A549 (cell line): ENCODE measurements at regions not wholly inside any gene's neighbourhood (a gene's known extent, or its start where the extent isn't known, plus 50 kb on each side); places are given as distances from the start of the nearest gene placed in this dataset.

Experiments
- ATAC-seq, 2 experiments: fragments of 200-7000 bp in 1 of 2; fragments of >200 bp in 1 of 2; cut with Nextera tagmentation in 1 of 2; cut with Tn5 transposase in 1 of 2; 3 replicates each; pipeline versions ENCODE4 v1.8.0 to v1.9.1; 2018 to 2020; ENCODE audit warnings: mild to moderate bottlenecking in 1 of 2, moderate library complexity in 1 of 2
- CTCF ChIA-PET: fragments of 300-600 bp; sonication (Branson Sonifier 250); formaldehyde crosslinking; extraction: SDS; loops from one replicate; lab custom pipeline; 2021; ENCODE audit warnings: antibody characterized with exemption, inconsistent platforms; lab: Yijun Ruan, JAX
- POLR2A ChIA-PET: fragments of 350-600 bp; formaldehyde crosslinking; extraction: SDS; loops from one replicate; lab custom pipeline; 2021; ENCODE audit warnings: antibody characterized with exemption, inconsistent platforms; lab: Yijun Ruan, JAX
- DNase-seq, 2 experiments: peaks; one replicate each; pipeline versions ENCODE4 v3.0.0 to v3.0.0-alpha.2; 2011 to 2016; ENCODE audit warnings: low read depth in 1 of 2, low spot score in 1 of 2
- FAIRE-seq: peaks from 2 replicates; lab custom pipeline; 2011; peaks lifted over from hg19 to GRCh38; lab: Jason Lieb, UNC
- H3K27ac ChIP-seq, 2 experiments: fragments of >200 bp; sonication (Bioruptor Twin); formaldehyde crosslinking; 3 replicates each; pipeline ENCODE4 v1.5.1; 2016 to 2017
- H3K4me1 ChIP-seq: fragments of >200 bp; sonication (Bioruptor Twin); formaldehyde crosslinking; 3 replicates; pipeline ENCODE4 v1.6.1; 2016
- H3K4me2 ChIP-seq: fragments of >200 bp; sonication (Bioruptor Twin); formaldehyde crosslinking; 3 replicates; pipeline ENCODE4 v1.6.1; 2016
- H3K4me3 ChIP-seq: fragments of >200 bp; sonication (Bioruptor Twin); formaldehyde crosslinking; 3 replicates; pipeline ENCODE4 v1.5.1; 2016
- H3K9me3 ChIP-seq: fragments of >200 bp; sonication (Bioruptor Twin); formaldehyde crosslinking; 3 replicates; pipeline ENCODE4 v1.6.1; 2016
- BHLHE40 ChIP-seq: IDR thresholded peaks from 2 replicates; pipeline ENCODE4 v1.6.1; 2012; ENCODE audit warnings: low read depth, low read length, inconsistent platforms
- CEBPB ChIP-seq, 2 experiments: fragments of >200 bp in 1 of 2; sonication (Bioruptor Twin) in 1 of 2; formaldehyde crosslinking in 1 of 2; IDR thresholded peaks; 2 replicates each; pipeline ENCODE4 v1.6.1; 2012 to 2016
- FOSB ChIP-seq: fragments of 250-450 bp; sonication (Bioruptor Pico); IDR thresholded peaks from 2 replicates; pipeline ENCODE4 v1.5.0; 2020; ENCODE audit warnings: mild to moderate bottlenecking, moderate library complexity
- FOSL2 ChIP-seq, 2 experiments: fragments of 450-650 bp in 1 of 2; fragments of >200 bp in 1 of 2; sonication (Bioruptor Twin) in 1 of 2; formaldehyde crosslinking; IDR thresholded peaks; 2 replicates each; pipeline versions ENCODE4 v1.5.0 to v1.6.1; 2016 to 2020; ENCODE audit warnings: mild to moderate bottlenecking in 1 of 2, moderate library complexity in 1 of 2
- HDAC2 ChIP-seq: fragments of 200-600 bp; sonication (generic); IDR thresholded peaks from 2 replicates; pipeline ENCODE4 v1.6.1; 2016
- KDM1A ChIP-seq: fragments of 200-600 bp; sonication (generic); IDR thresholded peaks from 2 replicates; pipeline ENCODE4 v1.6.1; 2016; ENCODE audit warnings: low read depth, mild to moderate bottlenecking
- MAFK ChIP-seq: fragments of 450-650 bp; IDR thresholded peaks from 2 replicates; pipeline ENCODE4 v1.6.1; 2014; ENCODE audit not compliant: partially characterized antibody
- NPAS2 ChIP-seq: fragments of 250-450 bp; sonication (Bioruptor Pico); IDR thresholded peaks from 2 replicates; pipeline ENCODE4 v1.8.0; 2022; ENCODE audit warnings: mild to moderate bottlenecking, moderate library complexity, borderline replicate concordance
- NR3C1 ChIP-seq: fragments of >200 bp; sonication (Bioruptor Twin); formaldehyde crosslinking; IDR thresholded peaks from 3 replicates; pipeline ENCODE4 v1.6.1; 2017
- PHF8 ChIP-seq: fragments of 200-600 bp; sonication (generic); IDR thresholded peaks from 2 replicates; pipeline ENCODE4 v1.6.1; 2016; ENCODE audit warnings: low read depth, mild to moderate bottlenecking, antibody characterized with exemption, moderate library complexity, borderline replicate concordance
- RARB ChIP-seq: fragments of 250-450 bp; sonication (Bioruptor Pico); IDR thresholded peaks from 2 replicates; pipeline ENCODE4 v1.8.0; 2021; ENCODE audit warnings: mild to moderate bottlenecking, moderate library complexity
- RNF2 ChIP-seq: fragments of 200-600 bp; sonication (generic); IDR thresholded peaks from 2 replicates; pipeline ENCODE4 v1.6.1; 2016; ENCODE audit warnings: low read depth, mild to moderate bottlenecking, antibody characterized with exemption, moderate library complexity, borderline replicate concordance
- SMC3 ChIP-seq: fragments of >200 bp; sonication (Bioruptor Twin); formaldehyde crosslinking; IDR thresholded peaks from 3 replicates; pipeline ENCODE4 v1.6.1; 2018; ENCODE audit warnings: inconsistent platforms
- SREBF2 ChIP-seq: fragments of 450-650 bp; IDR thresholded peaks from 2 replicates; pipeline ENCODE4 v1.6.1; 2014; ENCODE audit warnings: mild to moderate bottlenecking, moderate library complexity
- TP53 ChIP-seq: fragments of 250-450 bp; sonication (Bioruptor Pico); IDR thresholded peaks from 2 replicates; pipeline ENCODE4 v1.5.0; 2021; ENCODE audit warnings: mild to moderate bottlenecking, moderate library complexity
- ZC3H11A ChIP-seq: fragments of 450-650 bp; IDR thresholded peaks from 2 replicates; pipeline ENCODE4 v1.6.1; 2014; ENCODE audit warnings: antibody characterized with exemption, mild to moderate bottlenecking
- WGBS: methylation state at CpG from one replicate; pipeline ENCODE4 v1.1.6; 2017; ENCODE audit errors: missing lambda C conversion rate; 5-methylcytosine and 5-hydroxymethylcytosine counted together
- TF ChIP-seq, protein P1 (sequence below): fragments of 250-450 bp; sonication (Bioruptor Pico); IDR thresholded peaks from 2 replicates; pipeline ENCODE4 v1.5.0; 2020; ENCODE audit warnings: low read depth, mild to moderate bottlenecking, moderate library complexity
- TF ChIP-seq, protein P2 (sequence below): IDR thresholded peaks from 2 replicates; pipeline ENCODE4 v1.6.1; 2012; ENCODE audit warnings: low read depth, borderline replicate concordance
- TF ChIP-seq, protein P3 (sequence below): fragments of 450-650 bp; IDR thresholded peaks from 2 replicates; pipeline ENCODE4 v1.6.1; 2014; ENCODE audit warnings: antibody characterized with exemption
- TF ChIP-seq, protein P4 (sequence below): fragments of >200 bp; sonication (Bioruptor Twin); formaldehyde crosslinking; IDR thresholded peaks from 3 replicates; pipeline ENCODE4 v1.6.1; 2016
- TF ChIP-seq, protein P5 (sequence below): fragments of 200-600 bp; sonication (generic); IDR thresholded peaks from 2 replicates; pipeline ENCODE4 v1.6.1; 2016; ENCODE audit warnings: antibody characterized with exemption, mild to moderate bottlenecking, moderate library complexity

DNA sequence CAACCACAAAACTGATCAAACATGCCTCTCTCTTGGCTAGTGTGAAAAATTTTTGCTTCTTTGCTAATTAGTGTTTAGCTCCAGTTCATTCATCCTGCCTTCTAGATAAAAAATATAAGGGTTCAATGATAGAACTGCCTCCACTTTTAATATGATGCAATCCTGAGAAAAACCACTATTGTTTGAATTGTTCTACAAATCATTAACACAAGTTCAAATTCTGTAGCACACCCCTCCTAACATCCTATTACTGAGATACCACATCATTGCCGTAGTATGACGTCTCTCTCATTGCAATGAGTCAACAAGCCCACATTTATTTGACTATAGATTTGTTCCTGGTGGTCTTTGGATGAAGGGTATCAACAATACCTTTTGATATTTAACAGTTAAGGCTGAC, 365.8 kb upstream of the OPRM1 start:
- POLR2A ChIA-PET, result no interaction called here
- WGBS, result 0% methylated on average over 2 of the region's 2 CpGs
- Histone ChIP-seq H3K4me2 (peak overlapping the region; percentile 20; the same call in 2 of the 3 replicates), H3K4me1 (no peaks in the 10 kb centered on the region), H3K27ac (no peak overlapping the region; a peak in 1 of 6 replicates), H3K4me3 (no peak overlapping the region)
- DNase-seq, result peak in 1 of 2 experiments; percentile 10
- no peak for FAIRE-seq
- TF ChIP-seq NPAS2 (CRISPR knock-in tag), result no peak
- no peak for TF ChIP-seq FOSL2 (IDR thresholded peaks at IDR 0.05)
- TF ChIP-seq FOSL2 (CRISPR knock-in tag; IDR thresholded peaks at IDR 0.05), result no peak
- TF ChIP-seq, protein P1, sequence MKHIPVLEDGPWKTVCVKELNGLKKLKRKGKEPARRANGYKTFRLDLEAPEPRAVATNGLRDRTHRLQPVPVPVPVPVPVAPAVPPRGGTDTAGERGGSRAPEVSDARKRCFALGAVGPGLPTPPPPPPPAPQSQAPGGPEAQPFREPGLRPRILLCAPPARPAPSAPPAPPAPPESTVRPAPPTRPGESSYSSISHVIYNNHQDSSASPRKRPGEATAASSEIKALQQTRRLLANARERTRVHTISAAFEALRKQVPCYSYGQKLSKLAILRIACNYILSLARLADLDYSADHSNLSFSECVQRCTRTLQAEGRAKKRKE, result no peak
- TF ChIP-seq MAFK, result no peak
- TF ChIP-seq BHLHE40, result no peak
- TF ChIP-seq, protein P2, sequence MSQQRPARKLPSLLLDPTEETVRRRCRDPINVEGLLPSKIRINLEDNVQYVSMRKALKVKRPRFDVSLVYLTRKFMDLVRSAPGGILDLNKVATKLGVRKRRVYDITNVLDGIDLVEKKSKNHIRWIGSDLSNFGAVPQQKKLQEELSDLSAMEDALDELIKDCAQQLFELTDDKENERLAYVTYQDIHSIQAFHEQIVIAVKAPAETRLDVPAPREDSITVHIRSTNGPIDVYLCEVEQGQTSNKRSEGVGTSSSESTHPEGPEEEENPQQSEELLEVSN, result no peak
- TF ChIP-seq SMC3, result no peak
- TF ChIP-seq TP53 (CRISPR knock-in tag), result no peak
- no peak for TF ChIP-seq ZC3H11A
- TF ChIP-seq, protein P3, sequence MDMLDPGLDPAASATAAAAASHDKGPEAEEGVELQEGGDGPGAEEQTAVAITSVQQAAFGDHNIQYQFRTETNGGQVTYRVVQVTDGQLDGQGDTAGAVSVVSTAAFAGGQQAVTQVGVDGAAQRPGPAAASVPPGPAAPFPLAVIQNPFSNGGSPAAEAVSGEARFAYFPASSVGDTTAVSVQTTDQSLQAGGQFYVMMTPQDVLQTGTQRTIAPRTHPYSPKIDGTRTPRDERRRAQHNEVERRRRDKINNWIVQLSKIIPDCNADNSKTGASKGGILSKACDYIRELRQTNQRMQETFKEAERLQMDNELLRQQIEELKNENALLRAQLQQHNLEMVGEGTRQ, result no peak
- TF ChIP-seq, protein P4, sequence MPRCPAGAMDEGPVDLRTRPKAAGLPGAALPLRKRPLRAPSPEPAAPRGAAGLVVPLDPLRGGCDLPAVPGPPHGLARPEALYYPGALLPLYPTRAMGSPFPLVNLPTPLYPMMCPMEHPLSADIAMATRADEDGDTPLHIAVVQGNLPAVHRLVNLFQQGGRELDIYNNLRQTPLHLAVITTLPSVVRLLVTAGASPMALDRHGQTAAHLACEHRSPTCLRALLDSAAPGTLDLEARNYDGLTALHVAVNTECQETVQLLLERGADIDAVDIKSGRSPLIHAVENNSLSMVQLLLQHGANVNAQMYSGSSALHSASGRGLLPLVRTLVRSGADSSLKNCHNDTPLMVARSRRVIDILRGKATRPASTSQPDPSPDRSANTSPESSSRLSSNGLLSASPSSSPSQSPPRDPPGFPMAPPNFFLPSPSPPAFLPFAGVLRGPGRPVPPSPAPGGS, result no peak
- TF ChIP-seq, protein P5, sequence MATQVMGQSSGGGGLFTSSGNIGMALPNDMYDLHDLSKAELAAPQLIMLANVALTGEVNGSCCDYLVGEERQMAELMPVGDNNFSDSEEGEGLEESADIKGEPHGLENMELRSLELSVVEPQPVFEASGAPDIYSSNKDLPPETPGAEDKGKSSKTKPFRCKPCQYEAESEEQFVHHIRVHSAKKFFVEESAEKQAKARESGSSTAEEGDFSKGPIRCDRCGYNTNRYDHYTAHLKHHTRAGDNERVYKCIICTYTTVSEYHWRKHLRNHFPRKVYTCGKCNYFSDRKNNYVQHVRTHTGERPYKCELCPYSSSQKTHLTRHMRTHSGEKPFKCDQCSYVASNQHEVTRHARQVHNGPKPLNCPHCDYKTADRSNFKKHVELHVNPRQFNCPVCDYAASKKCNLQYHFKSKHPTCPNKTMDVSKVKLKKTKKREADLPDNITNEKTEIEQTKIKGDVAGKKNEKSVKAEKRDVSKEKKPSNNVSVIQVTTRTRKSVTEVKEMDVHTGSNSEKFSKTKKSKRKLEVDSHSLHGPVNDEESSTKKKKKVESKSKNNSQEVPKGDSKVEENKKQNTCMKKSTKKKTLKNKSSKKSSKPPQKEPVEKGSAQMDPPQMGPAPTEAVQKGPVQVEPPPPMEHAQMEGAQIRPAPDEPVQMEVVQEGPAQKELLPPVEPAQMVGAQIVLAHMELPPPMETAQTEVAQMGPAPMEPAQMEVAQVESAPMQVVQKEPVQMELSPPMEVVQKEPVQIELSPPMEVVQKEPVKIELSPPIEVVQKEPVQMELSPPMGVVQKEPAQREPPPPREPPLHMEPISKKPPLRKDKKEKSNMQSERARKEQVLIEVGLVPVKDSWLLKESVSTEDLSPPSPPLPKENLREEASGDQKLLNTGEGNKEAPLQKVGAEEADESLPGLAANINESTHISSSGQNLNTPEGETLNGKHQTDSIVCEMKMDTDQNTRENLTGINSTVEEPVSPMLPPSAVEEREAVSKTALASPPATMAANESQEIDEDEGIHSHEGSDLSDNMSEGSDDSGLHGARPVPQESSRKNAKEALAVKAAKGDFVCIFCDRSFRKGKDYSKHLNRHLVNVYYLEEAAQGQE, result no peak
- TF ChIP-seq, all 56 proteins: peak for 0
- H3K9me3 ChIP-seq, result no peaks in the 10 kb centered on the region
- CTCF ChIA-PET, result no interaction called here
- ATAC-seq, result no peak

DNA sequence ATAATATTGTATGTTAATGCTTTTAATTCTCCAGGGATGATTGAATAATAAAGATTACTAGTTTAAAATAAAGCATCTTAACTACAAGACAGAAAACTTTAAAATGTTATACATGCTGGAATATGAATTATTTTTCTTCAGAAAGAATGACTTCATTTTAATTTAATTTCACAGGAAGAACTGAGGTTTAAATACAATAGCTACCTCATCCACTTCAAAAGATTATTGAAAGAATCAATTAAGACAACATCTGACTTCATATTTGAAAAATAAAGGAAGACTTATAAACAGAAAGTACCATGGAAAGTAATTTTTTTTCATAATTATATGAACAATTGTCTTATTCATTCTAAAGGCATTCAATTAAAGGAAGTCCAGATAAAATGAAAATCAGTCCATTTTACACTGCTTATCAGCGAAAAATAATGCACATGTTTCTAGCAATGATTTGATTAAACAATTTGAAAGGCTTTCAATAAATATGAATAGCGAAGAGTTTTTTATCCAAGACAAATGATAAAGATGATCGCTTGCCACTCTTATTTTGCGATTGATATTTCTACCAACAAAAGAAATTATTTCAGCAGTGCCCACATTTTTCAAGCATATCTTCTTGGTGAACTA, 368.5 kb upstream of the OPRM1 start:
- no peaks in the 10 kb centered on the region for H3K9me3 ChIP-seq
- H3K27ac ChIP-seq, result no peak overlapping the region
- ChIA-PET POLR2A (no interaction called here), CTCF (no interaction called here)
- no peak overlapping the region for H3K4me3 ChIP-seq
- no peak overlapping the region for H3K4me2 ChIP-seq
- no peaks in the 10 kb centered on the region for H3K4me1 ChIP-seq
- ATAC-seq (no peak), DNase-seq (no peak), FAIRE-seq (no peak)
- 55% methylated on average over 4 of the region's 4 CpGs for WGBS
- TF ChIP-seq PHF8, result no peak
- TF ChIP-seq RARB (CRISPR knock-in tag), result no peak
- no peak for TF ChIP-seq RNF2
- no peak for TF ChIP-seq SMC3
- TF ChIP-seq, protein P4, result no peak
- no peak for TF ChIP-seq FOSB (CRISPR knock-in tag)
- no peak for TF ChIP-seq CEBPB (IDR thresholded peaks at IDR 0.05)
- no peak for TF ChIP-seq ZC3H11A
- TF ChIP-seq HDAC2, result no peak
- TF ChIP-seq, protein P5, result no peak
- TF ChIP-seq SREBF2, result no peak
- TF ChIP-seq NR3C1, result no peak
- no peak for TF ChIP-seq KDM1A
